GM12878 (cell line): ENCODE measurements at regions not wholly inside any gene's neighbourhood (a gene's known extent, or its start where the extent isn't known, plus 50 kb on each side); places are given as distances from the start of the nearest gene placed in this dataset.

ENCODE experiments used
- ATAC-seq: fragments of 200-7000 bp; cut with Tn5 transposase; 3 replicates; pipeline ENCODE4 v1.9.1; 2020; ENCODE audit warnings: mild to moderate bottlenecking, moderate library complexity
- BruUV-seq: library from RNA; stranded (reverse); fragments of 400-500 nt; replicated peaks from 2 replicates; lab custom pipeline; 2021; lab: Mats Ljungman, UMichigan
- CTCF ChIA-PET: fragments of 300-600 bp; sonication (Branson Sonifier 250); formaldehyde crosslinking; extraction: SDS; loops from one replicate; lab custom pipeline; 2021; ENCODE audit warnings: inconsistent platforms; lab: Yijun Ruan, JAX
- POLR2A ChIA-PET: fragments of 350-600 bp; formaldehyde crosslinking; extraction: SDS; loops from one replicate; lab custom pipeline; 2021; ENCODE audit warnings: inconsistent platforms; lab: Charles Lee
- RAD21 ChIA-PET: fragments of 300-600 bp; sonication (Branson Sonifier 250); formaldehyde crosslinking; loops from one replicate; lab custom pipeline; 2023; ENCODE audit warnings: antibody characterized with exemption; ENCODE audit not compliant: unreplicated experiment; lab: Charles Lee
- SMC1A ChIA-PET: fragments of 300-600 bp; sonication (Branson Sonifier 250); formaldehyde crosslinking; loops from one replicate; lab custom pipeline; 2023; ENCODE audit not compliant: unreplicated experiment, uncharacterized antibody; lab: Charles Lee
- DNase-seq: peaks from one replicate; pipeline ENCODE4 v3.0.0-alpha.2; 2011; ENCODE audit warnings: low read depth, low spot score
- FAIRE-seq: peaks from 3 replicates; lab custom pipeline; 2011; peaks lifted over from hg19 to GRCh38; lab: Jason Lieb, UNC
- H2AFZ ChIP-seq: 2 replicates; pipeline ENCODE4 v1.6.0; 2011; ENCODE audit warnings: low read depth, low read length, control low read depth; ENCODE audit not compliant: control insufficient read depth
- H3K27ac ChIP-seq: 2 replicates; pipeline ENCODE4 v1.5.1; 2011; ENCODE audit warnings: control low read depth; ENCODE audit not compliant: control insufficient read depth, insufficient read depth
- H3K27me3 ChIP-seq, 2 experiments: replicated peaks in 1 of 2; 2 replicates each; pipeline versions ENCODE4 v1.6.0 to v1.6.1; 2011; ENCODE audit warnings: low read length in 1 of 2; ENCODE audit not compliant: control insufficient read depth in 2 of 2, insufficient read depth in 2 of 2
- H3K36me3 ChIP-seq, 2 experiments: 2 replicates each; pipeline ENCODE4 v1.5.1; 2011; ENCODE audit warnings: low read length in 1 of 2; ENCODE audit not compliant: control insufficient read depth in 2 of 2, insufficient read depth in 2 of 2
- H3K4me1 ChIP-seq: 2 replicates; pipeline ENCODE4 v1.6.1; 2011; ENCODE audit warnings: mild to moderate bottlenecking, low read length, moderate library complexity, mixed read lengths; ENCODE audit not compliant: control insufficient read depth, insufficient read depth
- H3K4me2 ChIP-seq: 2 replicates; pipeline ENCODE4 v1.6.0; 2011; ENCODE audit warnings: control low read depth; ENCODE audit not compliant: control insufficient read depth, insufficient read depth
- H3K4me3 ChIP-seq: fragments of 200-600 bp; sonication (generic); 2 replicates; pipeline ENCODE4 v1.5.1; 2016
- H3K79me2 ChIP-seq: 2 replicates; pipeline ENCODE4 v1.6.0; 2011; ENCODE audit warnings: low read length; ENCODE audit not compliant: control insufficient read depth, insufficient read depth
- H3K9ac ChIP-seq: 2 replicates; pipeline ENCODE4 v1.8.0; 2011; ENCODE audit warnings: low read length, control low read depth, mixed read lengths; ENCODE audit not compliant: control insufficient read depth, insufficient read depth
- H3K9me3 ChIP-seq: replicated peaks from 3 replicates; pipeline ENCODE4 v1.5.1; 2011; ENCODE audit warnings: mild to moderate bottlenecking, low read length; ENCODE audit not compliant: control insufficient read depth, insufficient read depth
- H4K20me1 ChIP-seq: 2 replicates; pipeline ENCODE4 v1.6.0; 2011; ENCODE audit not compliant: control insufficient read depth, insufficient read depth
- BCL3 ChIP-seq: IDR thresholded peaks from 2 replicates; pipeline ENCODE4 v1.6.1; 2011; ENCODE audit warnings: borderline replicate concordance, low read depth, mild to moderate bottlenecking, moderate library complexity, low read length; ENCODE audit not compliant: insufficient read depth, poor library complexity, severe bottlenecking
- BMI1 ChIP-seq: fragments of 450-650 bp; IDR thresholded peaks from 2 replicates; pipeline ENCODE4 v1.6.1; 2016; ENCODE audit warnings: mild to moderate bottlenecking, moderate library complexity, borderline replicate concordance
- CUX1 ChIP-seq: IDR thresholded peaks from 2 replicates; pipeline ENCODE4 v1.6.1; 2012; ENCODE audit warnings: improper control_type of control experiment, low read depth, low read length; ENCODE audit not compliant: insufficient replicate concordance
- EED ChIP-seq: sonication (generic); IDR thresholded peaks from 2 replicates; pipeline ENCODE4 v1.6.1; 2016; ENCODE audit warnings: antibody characterized with exemption, low read depth
- HDGF ChIP-seq: fragments of 450-650 bp; IDR thresholded peaks from 2 replicates; pipeline ENCODE4 v1.6.1; 2016; ENCODE audit warnings: antibody characterized with exemption
- PAX8 ChIP-seq: fragments of 450-650 bp; IDR thresholded peaks from 2 replicates; pipeline ENCODE4 v1.6.1; 2017; ENCODE audit warnings: mild to moderate bottlenecking, moderate library complexity
- POLR2A ChIP-seq: IDR thresholded peaks from 2 replicates; pipeline ENCODE4 v1.6.1; 2011; ENCODE audit warnings: low read depth, mild to moderate bottlenecking, low read length
- STAT1 ChIP-seq: fragments of 450-650 bp; conservative IDR thresholded peaks from 2 replicates; pipeline ENCODE4 v1.6.1; 2014; ENCODE audit warnings: antibody characterized with exemption, mild to moderate bottlenecking
- USF2 ChIP-seq: IDR thresholded peaks from 2 replicates; pipeline ENCODE4 v1.6.1; 2011; ENCODE audit warnings: low read depth, low read length, improper control_type of control experiment, borderline replicate concordance
- YY1 ChIP-seq: IDR thresholded peaks from 2 replicates; pipeline ENCODE4 v1.6.1; 2011; ENCODE audit warnings: low read depth, mild to moderate bottlenecking, low read length
- ZZZ3 ChIP-seq: IDR thresholded peaks from 2 replicates; pipeline ENCODE4 v1.6.1; 2011; ENCODE audit warnings: low read depth; ENCODE audit not compliant: control insufficient read depth, insufficient read length
- WGBS: methylation state at CpG from one replicate; pipeline ENCODE4 v1.1.6; 2016; ENCODE audit warnings: low lambda C conversion rate; ENCODE audit not compliant: insufficient replicate concordance, insufficient coverage; ENCODE audit errors: missing lambda C conversion rate; 5-methylcytosine and 5-hydroxymethylcytosine counted together
- in situ Hi-C: fragments of 300-500 bp; cut with MboI; formaldehyde crosslinking; loops from 9 replicates; pipeline ENCODE4 v1.14.3; 2018; ENCODE audit warnings: mixed read lengths
- intact Hi-C: fragments of 100-400 bp; cut with micrococcal nuclease; formaldehyde crosslinking; loops from one replicate; pipeline ENCODE4 v1.14.2; 2022; ENCODE audit not compliant: unreplicated experiment

GRCh38 chrX:88146577-88146976, 600.4 kb upstream of the CPXCR1 start (continued):
- no peak for TF ChIP-seq USF2
- no peak for TF ChIP-seq YY1
- TF ChIP-seq CUX1, result no peak
- TF ChIP-seq POLR2A, result no peak
- TF ChIP-seq HDGF, result no peak

GRCh38 chrX:88170553-88170952, 576.5 kb upstream of the CPXCR1 start:
- no peak overlapping the region for H3K9ac ChIP-seq
- no peaks in the 10 kb centered on the region for H4K20me1 ChIP-seq
- ChIA-PET CTCF (interaction anchor here (0.6 kb wide), 1 partner anchor 773 kb away, joined by 3 read pairs; no protein-coding TSS in a partner anchor), SMC1A (no interaction called here), RAD21 (no interaction called here), POLR2A (no interaction called here)
- intact Hi-C loops, result no loop called here
- no peaks in the 10 kb centered on the region for H3K27me3 ChIP-seq
- no peak for DNase-seq
- no peak for ATAC-seq
- in situ Hi-C loops, result no loop called here
- no peak overlapping the region for H2AFZ ChIP-seq
- H3K79me2 ChIP-seq, result no peaks in the 10 kb centered on the region
- no peaks in the 10 kb centered on the region; the same call in 2 of the 3 replicates for H3K9me3 ChIP-seq
- H3K4me1 ChIP-seq, result no peaks in the 10 kb centered on the region
- H3K4me2 ChIP-seq, result no peak overlapping the region
- FAIRE-seq, result no peak
- H3K27ac ChIP-seq, result no peak overlapping the region
- TF ChIP-seq BCL3, result no peak
- TF ChIP-seq ZZZ3, result no peak
- TF ChIP-seq PAX8, result no peak
- TF ChIP-seq BMI1, result no peak
- TF ChIP-seq EED, result no peak
- TF ChIP-seq STAT1, result no peak
- 18% methylated on average over 3 of the region's 3 CpGs for whole genome bisulfite sequencing
- no peaks in the 10 kb centered on the region for H3K36me3 ChIP-seq
- H3K4me3 ChIP-seq, result no peak overlapping the region
- no TSS peak for BruUV-seq
